ENCODE measurements at regions not wholly inside any gene's neighbourhood (a gene's known extent, or its start where the extent isn't known, plus 50 kb on each side); places are given as distances from the start of the nearest gene placed in this dataset.

DNA sequence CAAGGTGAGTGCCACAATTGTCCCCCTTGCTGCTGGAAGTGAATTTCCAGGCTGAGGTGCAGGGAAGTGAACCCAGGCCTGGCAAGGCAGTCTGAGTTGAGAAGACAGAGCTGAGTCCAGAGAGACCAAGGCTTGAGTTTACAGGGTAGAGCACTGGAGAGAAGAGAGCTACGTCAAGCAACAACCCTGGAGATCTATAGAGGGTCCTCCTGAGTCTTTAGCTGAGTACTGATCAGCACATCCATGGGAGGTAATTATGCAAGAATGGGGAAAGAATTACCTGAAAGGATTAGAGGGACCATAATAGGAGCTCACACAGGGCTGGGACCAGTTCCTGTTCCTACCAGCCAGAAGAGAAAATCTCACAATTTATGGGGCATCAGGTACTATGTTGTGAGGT, 190.7 kb downstream of the NEDD1 start:
- TF ChIP-seq, protein P1, sequence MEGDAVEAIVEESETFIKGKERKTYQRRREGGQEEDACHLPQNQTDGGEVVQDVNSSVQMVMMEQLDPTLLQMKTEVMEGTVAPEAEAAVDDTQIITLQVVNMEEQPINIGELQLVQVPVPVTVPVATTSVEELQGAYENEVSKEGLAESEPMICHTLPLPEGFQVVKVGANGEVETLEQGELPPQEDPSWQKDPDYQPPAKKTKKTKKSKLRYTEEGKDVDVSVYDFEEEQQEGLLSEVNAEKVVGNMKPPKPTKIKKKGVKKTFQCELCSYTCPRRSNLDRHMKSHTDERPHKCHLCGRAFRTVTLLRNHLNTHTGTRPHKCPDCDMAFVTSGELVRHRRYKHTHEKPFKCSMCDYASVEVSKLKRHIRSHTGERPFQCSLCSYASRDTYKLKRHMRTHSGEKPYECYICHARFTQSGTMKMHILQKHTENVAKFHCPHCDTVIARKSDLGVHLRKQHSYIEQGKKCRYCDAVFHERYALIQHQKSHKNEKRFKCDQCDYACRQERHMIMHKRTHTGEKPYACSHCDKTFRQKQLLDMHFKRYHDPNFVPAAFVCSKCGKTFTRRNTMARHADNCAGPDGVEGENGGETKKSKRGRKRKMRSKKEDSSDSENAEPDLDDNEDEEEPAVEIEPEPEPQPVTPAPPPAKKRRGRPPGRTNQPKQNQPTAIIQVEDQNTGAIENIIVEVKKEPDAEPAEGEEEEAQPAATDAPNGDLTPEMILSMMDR (IDR thresholded peaks at IDR 0.05): no peak
- TF ChIP-seq POLR2A (IDR thresholded peaks at IDR 0.05) (no peak), POLR2AphosphoS5 (IDR thresholded peaks at IDR 0.05) (no peak)

All from sigmoid colon (tissue), 4 donors.